Osteoblast (primary cell): ENCODE measurements at regions not wholly inside any gene's neighbourhood (a gene's known extent, or its start where the extent isn't known, plus 50 kb on each side); places are given as distances from the start of the nearest gene placed in this dataset.

Experiments used
- DNase-seq: peaks from one replicate; pipeline ENCODE4 v3.0.0; 2011; ENCODE audit warnings: low spot score, mixed read lengths; ENCODE audit not compliant: insufficient read length; ENCODE audit errors: missing footprints
- H2AFZ ChIP-seq: 2 replicates; pipeline ENCODE4 v1.6.0; 2011; ENCODE audit warnings: mild to moderate bottlenecking, low read length
- H3K27ac ChIP-seq: 2 replicates; pipeline ENCODE4 v1.5.1; 2011; ENCODE audit warnings: mild to moderate bottlenecking, low read depth, low read length, moderate library complexity
- H3K27me3 ChIP-seq: 2 replicates; pipeline ENCODE4 v1.6.0; 2012; ENCODE audit warnings: mild to moderate bottlenecking, control low read depth, inconsistent platforms, low read length, moderate library complexity; ENCODE audit not compliant: insufficient read depth
- H3K36me3 ChIP-seq: 2 replicates; pipeline ENCODE4 v1.5.1; 2011; ENCODE audit warnings: mild to moderate bottlenecking, low read length, control low read depth, moderate library complexity; ENCODE audit not compliant: insufficient read depth
- H3K4me1 ChIP-seq: 2 replicates; pipeline ENCODE4 v1.5.1; 2011; ENCODE audit warnings: mild to moderate bottlenecking, low read length, control low read depth, moderate library complexity; ENCODE audit not compliant: insufficient read depth
- H3K4me2 ChIP-seq: 2 replicates; pipeline ENCODE4 v1.6.0; 2011; ENCODE audit warnings: mild to moderate bottlenecking, low read length; ENCODE audit not compliant: insufficient read depth
- H3K4me3 ChIP-seq: fragments of 200-600 bp; sonication (generic); 3 replicates; pipeline ENCODE4 v1.5.1; 2012; ENCODE audit warnings: mild to moderate bottlenecking, low read length, inconsistent platforms; ENCODE audit not compliant: insufficient read depth
- H3K79me2 ChIP-seq: 2 replicates; pipeline ENCODE4 v1.6.0; 2012; ENCODE audit warnings: mild to moderate bottlenecking, low read length, control low read depth, inconsistent platforms; ENCODE audit not compliant: insufficient read depth
- H3K9me3 ChIP-seq: 2 replicates; pipeline ENCODE4 v1.5.1; 2011; ENCODE audit warnings: low read depth, low read length, control low read depth
- H4K20me1 ChIP-seq: 2 replicates; pipeline ENCODE4 v1.6.0; 2012; ENCODE audit warnings: mild to moderate bottlenecking, low read length, control low read depth; ENCODE audit not compliant: insufficient read depth
- TF ChIP-seq, protein P1 (sequence below): IDR thresholded peaks from 2 replicates; pipeline ENCODE4 v1.5.1; 2011; ENCODE audit warnings: mild to moderate bottlenecking, low read depth, low read length, moderate library complexity; ENCODE audit errors: extremely low read depth

DNA sequence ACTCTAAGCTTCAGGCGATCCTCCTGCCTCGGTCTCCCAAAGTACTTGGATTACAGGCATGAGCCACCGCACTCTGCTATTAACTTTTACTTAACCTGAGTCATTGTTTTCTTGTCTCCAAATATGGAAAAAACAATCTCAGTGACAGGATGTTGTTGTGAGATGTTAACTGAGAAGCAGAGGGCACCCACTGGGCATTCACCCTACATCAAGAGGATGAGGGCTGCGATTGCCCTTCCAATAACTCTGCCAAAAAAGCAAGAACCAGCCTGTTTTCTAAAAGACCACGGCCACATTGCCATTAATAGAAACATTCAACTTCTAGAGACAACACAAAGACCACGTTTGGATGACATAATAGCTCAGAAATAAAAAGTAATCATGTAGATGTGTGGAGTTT lies 107.6 kb upstream of the SGK1 start:
- H2AFZ ChIP-seq = peak overlapping the region; percentile 17
- peaks cover 34% of the 10 kb centered on the region for H3K4me1 ChIP-seq
- H4K20me1 ChIP-seq = no peaks in the 10 kb centered on the region
- TF ChIP-seq, protein P1, sequence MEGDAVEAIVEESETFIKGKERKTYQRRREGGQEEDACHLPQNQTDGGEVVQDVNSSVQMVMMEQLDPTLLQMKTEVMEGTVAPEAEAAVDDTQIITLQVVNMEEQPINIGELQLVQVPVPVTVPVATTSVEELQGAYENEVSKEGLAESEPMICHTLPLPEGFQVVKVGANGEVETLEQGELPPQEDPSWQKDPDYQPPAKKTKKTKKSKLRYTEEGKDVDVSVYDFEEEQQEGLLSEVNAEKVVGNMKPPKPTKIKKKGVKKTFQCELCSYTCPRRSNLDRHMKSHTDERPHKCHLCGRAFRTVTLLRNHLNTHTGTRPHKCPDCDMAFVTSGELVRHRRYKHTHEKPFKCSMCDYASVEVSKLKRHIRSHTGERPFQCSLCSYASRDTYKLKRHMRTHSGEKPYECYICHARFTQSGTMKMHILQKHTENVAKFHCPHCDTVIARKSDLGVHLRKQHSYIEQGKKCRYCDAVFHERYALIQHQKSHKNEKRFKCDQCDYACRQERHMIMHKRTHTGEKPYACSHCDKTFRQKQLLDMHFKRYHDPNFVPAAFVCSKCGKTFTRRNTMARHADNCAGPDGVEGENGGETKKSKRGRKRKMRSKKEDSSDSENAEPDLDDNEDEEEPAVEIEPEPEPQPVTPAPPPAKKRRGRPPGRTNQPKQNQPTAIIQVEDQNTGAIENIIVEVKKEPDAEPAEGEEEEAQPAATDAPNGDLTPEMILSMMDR = no peak
- H3K4me2 ChIP-seq = no peak overlapping the region
- DNase-seq = peak; percentile 38
- H3K9me3 ChIP-seq = no peaks in the 10 kb centered on the region
- no peaks in the 10 kb centered on the region for H3K36me3 ChIP-seq
- no peaks in the 10 kb centered on the region for H3K79me2 ChIP-seq
- no peaks in the 10 kb centered on the region for H3K27me3 ChIP-seq
- peak overlapping the region; percentile 83 for H3K27ac ChIP-seq
- no peak overlapping the region for H3K4me3 ChIP-seq

DNA sequence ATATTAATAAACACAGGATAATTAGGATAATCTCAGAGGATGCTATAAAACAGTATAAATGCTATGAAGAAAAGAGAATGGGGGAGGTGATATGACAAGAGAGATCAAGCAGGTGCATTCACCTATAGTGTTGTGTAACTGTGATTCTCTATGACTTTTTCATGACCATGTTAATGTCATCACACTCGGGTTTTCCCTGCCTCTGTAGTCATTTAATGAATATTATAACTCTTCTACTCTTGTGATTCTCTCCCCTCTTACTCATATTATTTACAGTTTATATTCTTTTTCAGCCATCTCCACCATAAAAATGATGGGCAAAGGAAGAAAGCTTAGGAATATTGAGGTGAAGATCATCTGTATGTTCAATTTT lies 106.9 kb upstream of the SGK1 start:
- H3K79me2 ChIP-seq = no peaks in the 10 kb centered on the region
- TF ChIP-seq, protein P1 = no peak
- no peaks in the 10 kb centered on the region for H4K20me1 ChIP-seq
- no peaks in the 10 kb centered on the region for H3K36me3 ChIP-seq
- H3K4me2 ChIP-seq = no peak overlapping the region
- DNase-seq = no peak
- H3K27ac ChIP-seq = peak overlapping the region; percentile 83
- H3K27me3 ChIP-seq = no peaks in the 10 kb centered on the region
- H2AFZ ChIP-seq = no peak overlapping the region
- H3K4me3 ChIP-seq = no peak overlapping the region
- H3K9me3 ChIP-seq = no peaks in the 10 kb centered on the region
- peaks cover 41% of the 10 kb centered on the region for H3K4me1 ChIP-seq

DNA sequence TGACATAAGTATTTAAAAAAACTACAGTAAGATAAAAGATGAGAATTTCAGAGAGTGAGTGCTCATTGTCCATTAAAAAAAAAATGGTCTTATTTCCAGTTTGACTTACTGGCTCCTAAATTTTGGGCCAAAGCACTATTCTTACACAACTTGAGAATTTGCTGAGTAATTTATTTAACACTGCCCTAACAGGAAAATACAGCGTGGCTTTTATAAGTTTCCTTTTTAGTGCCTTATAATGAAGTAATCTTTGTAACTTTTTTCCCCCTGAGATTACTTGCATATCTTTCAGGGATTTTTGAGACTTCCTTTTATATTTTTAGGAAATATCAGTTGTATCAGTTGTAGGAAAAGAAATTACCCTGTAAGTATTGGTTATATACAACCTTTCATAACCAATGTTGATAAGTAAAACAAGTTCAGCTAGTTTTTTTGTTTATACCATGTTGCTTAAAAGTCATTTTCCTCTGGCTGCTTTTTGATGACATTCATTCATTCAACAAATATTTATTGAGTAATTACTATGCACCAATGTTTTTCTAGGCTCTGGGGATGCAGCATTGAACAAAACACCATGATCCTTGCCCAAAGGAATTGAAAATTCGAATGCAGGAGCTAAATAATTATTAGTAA lies 106.4 kb upstream of the SGK1 start:
- no peak for DNase-seq
- TF ChIP-seq, protein P1 = no peak
- no peak overlapping the region for H3K4me2 ChIP-seq
- no peaks in the 10 kb centered on the region for H3K9me3 ChIP-seq
- H3K4me1 ChIP-seq = peaks cover 45% of the 10 kb centered on the region
- H3K79me2 ChIP-seq = no peaks in the 10 kb centered on the region
- H3K27ac ChIP-seq = peak overlapping the region; percentile 83
- no peaks in the 10 kb centered on the region for H3K27me3 ChIP-seq
- no peaks in the 10 kb centered on the region for H3K36me3 ChIP-seq
- H2AFZ ChIP-seq = no peak overlapping the region
- no peaks in the 10 kb centered on the region for H4K20me1 ChIP-seq
- no peak overlapping the region for H3K4me3 ChIP-seq

DNA sequence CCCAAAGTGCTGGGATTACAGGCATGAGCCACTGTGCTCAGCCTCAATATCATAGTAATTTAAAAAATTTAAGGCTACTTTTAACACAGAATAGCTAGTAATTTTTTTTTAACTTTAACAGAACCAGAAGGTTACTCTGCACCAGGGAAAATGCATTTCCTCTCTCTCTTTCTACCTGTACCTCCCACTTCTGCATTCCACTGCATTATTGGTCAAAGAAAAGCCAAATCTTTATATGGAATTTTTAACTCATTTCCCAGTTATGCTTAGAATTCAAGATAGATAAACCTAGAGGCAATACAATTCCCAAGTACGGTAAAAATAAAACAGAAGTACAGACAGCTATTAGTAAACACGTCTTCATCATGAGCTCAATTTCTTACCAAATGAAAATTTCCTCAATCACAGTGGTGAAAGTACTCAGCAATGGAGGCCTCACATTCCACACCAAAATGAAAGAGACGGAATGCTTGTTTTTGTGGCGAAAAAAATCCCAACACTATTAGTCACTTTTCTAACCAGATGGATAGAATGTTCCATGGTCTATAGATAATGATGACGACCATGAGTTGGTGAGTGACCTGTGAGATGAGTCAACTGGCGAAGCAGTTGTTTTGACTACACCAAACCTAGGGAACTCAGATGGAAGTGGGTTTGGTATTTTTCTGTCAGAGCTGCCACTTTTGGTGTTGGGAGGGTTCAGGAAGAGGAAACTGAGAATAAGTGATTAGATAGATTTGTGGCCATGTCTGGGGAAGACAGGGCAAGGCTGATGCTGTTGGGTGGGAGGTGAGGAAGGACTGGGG lies 104.7 kb upstream of the SGK1 start:
- Histone ChIP-seq H3K4me1 (peaks cover 47% of the 10 kb centered on the region), H3K36me3 (no peaks in the 10 kb centered on the region), H3K9me3 (no peaks in the 10 kb centered on the region), H3K79me2 (no peaks in the 10 kb centered on the region), H3K27me3 (no peaks in the 10 kb centered on the region), H4K20me1 (no peaks in the 10 kb centered on the region), H3K27ac (peak overlapping the region; percentile 98), H3K4me2 (peak overlapping the region; percentile 58), H3K4me3 (no peak overlapping the region), H2AFZ (no peak overlapping the region)
- peak; percentile 82 for DNase-seq
- TF ChIP-seq, protein P1 = no peak
